ENCODE measurements at regions not wholly inside any gene's neighbourhood (a gene's known extent, or its start where the extent isn't known, plus 50 kb on each side); places are given as distances from the start of the nearest gene placed in this dataset.

GRCh38 chr13:65605396-65605795 lies 1624.7 kb downstream of the PCDH9 start:
- no peaks in the 10 kb centered on the region for H3K9me3 Mint-ChIP-seq

GRCh38 chr13:65603160-65603559 lies 1627.0 kb downstream of the PCDH9 start:
- no peaks in the 10 kb centered on the region for H3K4me1 Mint-ChIP-seq
- TF ChIP-seq CTCF (IDR thresholded peaks at IDR 0.05): no peak
- H3K9me3 Mint-ChIP-seq: no peaks in the 10 kb centered on the region
- H3K27me3 Mint-ChIP-seq (ENCODE audit: low read depth, poor library complexity): no peaks in the 10 kb centered on the region
- no peak for DNase-seq
- no peak overlapping the region for H3K4me3 Mint-ChIP-seq
- no peak overlapping the region for H3K27ac Mint-ChIP-seq
- H3K36me3 Mint-ChIP-seq (ENCODE audit: low read depth): no peaks in the 10 kb centered on the region

More at GRCh38 chr13:65605396-65605795, 1624.7 kb downstream of the PCDH9 start:
- no peak overlapping the region for H3K27ac Mint-ChIP-seq
- no peaks in the 10 kb centered on the region for H3K4me1 Mint-ChIP-seq
- no peak for DNase-seq
- no peak overlapping the region for H3K4me3 Mint-ChIP-seq
- no peaks in the 10 kb centered on the region for H3K27me3 Mint-ChIP-seq (ENCODE audit: low read depth, poor library complexity)
- no peak for TF ChIP-seq CTCF (IDR thresholded peaks at IDR 0.05)
- no peaks in the 10 kb centered on the region for H3K36me3 Mint-ChIP-seq (ENCODE audit: low read depth)

GRCh38 chr13:65601855-65602254 lies 1628.3 kb downstream of the PCDH9 start:
- Mint-ChIP-seq H3K9me3 (no peaks in the 10 kb centered on the region), H3K27me3 (ENCODE audit: low read depth, poor library complexity) (no peaks in the 10 kb centered on the region), H3K36me3 (ENCODE audit: low read depth) (no peaks in the 10 kb centered on the region), H3K4me3 (no peak overlapping the region), H3K27ac (no peak overlapping the region), H3K4me1 (no peaks in the 10 kb centered on the region)
- TF ChIP-seq CTCF (IDR thresholded peaks at IDR 0.05): no peak
- no peak for DNase-seq

- Mint-ChIP-seq H3K27ac (no peak overlapping the region), H3K4me3 (no peak overlapping the region), H3K36me3 (ENCODE audit: low read depth) (no peaks in the 10 kb centered on the region), H3K4me1 (no peaks in the 10 kb centered on the region), H3K9me3 (no peaks in the 10 kb centered on the region), H3K27me3 (ENCODE audit: low read depth, poor library complexity) (no peaks in the 10 kb centered on the region)
- TF ChIP-seq CTCF (IDR thresholded peaks at IDR 0.05): no peak
- DNase-seq: no peak
Observed at GRCh38 chr13:65600702-65601101, 1629.4 kb downstream of the PCDH9 start.

GRCh38 chr13:65597839-65598818 lies 1632.0 kb downstream of the PCDH9 start:
- no peaks in the 10 kb centered on the region for H3K36me3 Mint-ChIP-seq (ENCODE audit: low read depth)
- no peak overlapping the region for H3K4me3 Mint-ChIP-seq
- no peak overlapping the region for H3K27ac Mint-ChIP-seq
- H3K27me3 Mint-ChIP-seq (ENCODE audit: low read depth, poor library complexity): no peaks in the 10 kb centered on the region
- DNase-seq: no peak
- H3K9me3 Mint-ChIP-seq: no peaks in the 10 kb centered on the region
- H3K4me1 Mint-ChIP-seq: no peaks in the 10 kb centered on the region
- TF ChIP-seq CTCF (IDR thresholded peaks at IDR 0.05): no peak

- Mint-ChIP-seq H3K27ac (no peak overlapping the region), H3K9me3 (no peaks in the 10 kb centered on the region), H3K27me3 (ENCODE audit: low read depth, poor library complexity) (no peaks in the 10 kb centered on the region), H3K36me3 (ENCODE audit: low read depth) (no peaks in the 10 kb centered on the region), H3K4me3 (no peak overlapping the region), H3K4me1 (no peaks in the 10 kb centered on the region)
- DNase-seq: no peak
- TF ChIP-seq CTCF (IDR thresholded peaks at IDR 0.05): no peak
Observed at GRCh38 chr13:65595916-65596315, 1634.2 kb downstream of the PCDH9 start.
